ENCODE measurements at regions not wholly inside any gene's neighbourhood (a gene's known extent, or its start where the extent isn't known, plus 50 kb on each side); places are given as distances from the start of the nearest gene placed in this dataset.
"Not testable (repeated sequence)": the region's sequence is repeated elsewhere in the genome, so short reads cannot be mapped to it uniquely, and the experiment has no call there.

DNA sequence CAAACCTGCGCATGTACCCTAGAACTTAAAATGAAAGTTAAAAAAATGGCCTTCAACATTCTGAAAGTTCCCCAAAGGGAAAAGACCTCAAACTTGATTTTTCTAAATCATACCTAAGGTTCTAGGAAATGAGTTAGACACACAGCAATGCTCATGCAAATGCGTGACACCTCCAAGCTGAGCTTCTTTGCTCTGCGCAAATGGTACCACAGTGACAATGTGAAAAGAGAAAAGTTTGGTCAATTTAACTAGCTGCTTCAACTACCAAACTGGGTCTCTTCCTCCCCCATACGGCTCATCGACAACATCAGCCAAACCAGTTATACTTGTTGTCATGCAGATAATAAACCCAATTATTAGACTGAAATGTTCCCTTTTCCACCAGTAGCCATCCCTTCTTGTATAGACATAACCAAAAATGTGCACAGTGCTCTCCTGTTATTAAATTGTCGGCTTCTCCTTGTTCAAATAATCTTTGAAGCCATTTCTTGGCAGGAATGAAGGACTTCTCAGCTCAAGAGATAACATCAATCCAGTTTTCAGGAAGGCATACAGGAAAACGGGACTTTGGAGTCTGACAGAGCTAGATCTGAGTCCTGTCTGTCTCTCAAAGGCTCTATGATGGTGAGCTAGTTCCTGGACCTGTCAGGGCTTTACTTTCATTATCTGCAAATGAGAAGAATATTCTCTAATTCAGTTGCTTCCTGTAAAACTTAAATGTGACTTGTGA, 185.6 kb upstream of the NR3C1 start:
- no peak for DNase-seq (ENCODE audit: low read depth in 1 of 2, low spot score in 1 of 2)
- Histone ChIP-seq H3K4me3 (replicated peaks; ENCODE audit: insufficient read depth, low read length) (no peak overlapping the region), H3K27ac (replicated peaks) (no peak overlapping the region), H3K27me3 (ENCODE audit: insufficient read depth, poor library complexity, severe bottlenecking) (no peaks in the 10 kb centered on the region)
- TF ChIP-seq, protein P1, sequence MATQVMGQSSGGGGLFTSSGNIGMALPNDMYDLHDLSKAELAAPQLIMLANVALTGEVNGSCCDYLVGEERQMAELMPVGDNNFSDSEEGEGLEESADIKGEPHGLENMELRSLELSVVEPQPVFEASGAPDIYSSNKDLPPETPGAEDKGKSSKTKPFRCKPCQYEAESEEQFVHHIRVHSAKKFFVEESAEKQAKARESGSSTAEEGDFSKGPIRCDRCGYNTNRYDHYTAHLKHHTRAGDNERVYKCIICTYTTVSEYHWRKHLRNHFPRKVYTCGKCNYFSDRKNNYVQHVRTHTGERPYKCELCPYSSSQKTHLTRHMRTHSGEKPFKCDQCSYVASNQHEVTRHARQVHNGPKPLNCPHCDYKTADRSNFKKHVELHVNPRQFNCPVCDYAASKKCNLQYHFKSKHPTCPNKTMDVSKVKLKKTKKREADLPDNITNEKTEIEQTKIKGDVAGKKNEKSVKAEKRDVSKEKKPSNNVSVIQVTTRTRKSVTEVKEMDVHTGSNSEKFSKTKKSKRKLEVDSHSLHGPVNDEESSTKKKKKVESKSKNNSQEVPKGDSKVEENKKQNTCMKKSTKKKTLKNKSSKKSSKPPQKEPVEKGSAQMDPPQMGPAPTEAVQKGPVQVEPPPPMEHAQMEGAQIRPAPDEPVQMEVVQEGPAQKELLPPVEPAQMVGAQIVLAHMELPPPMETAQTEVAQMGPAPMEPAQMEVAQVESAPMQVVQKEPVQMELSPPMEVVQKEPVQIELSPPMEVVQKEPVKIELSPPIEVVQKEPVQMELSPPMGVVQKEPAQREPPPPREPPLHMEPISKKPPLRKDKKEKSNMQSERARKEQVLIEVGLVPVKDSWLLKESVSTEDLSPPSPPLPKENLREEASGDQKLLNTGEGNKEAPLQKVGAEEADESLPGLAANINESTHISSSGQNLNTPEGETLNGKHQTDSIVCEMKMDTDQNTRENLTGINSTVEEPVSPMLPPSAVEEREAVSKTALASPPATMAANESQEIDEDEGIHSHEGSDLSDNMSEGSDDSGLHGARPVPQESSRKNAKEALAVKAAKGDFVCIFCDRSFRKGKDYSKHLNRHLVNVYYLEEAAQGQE (IDR thresholded peaks at IDR 0.05; ENCODE audit: insufficient replicate concordance, low read depth) = no peak
- TF ChIP-seq, protein P2, sequence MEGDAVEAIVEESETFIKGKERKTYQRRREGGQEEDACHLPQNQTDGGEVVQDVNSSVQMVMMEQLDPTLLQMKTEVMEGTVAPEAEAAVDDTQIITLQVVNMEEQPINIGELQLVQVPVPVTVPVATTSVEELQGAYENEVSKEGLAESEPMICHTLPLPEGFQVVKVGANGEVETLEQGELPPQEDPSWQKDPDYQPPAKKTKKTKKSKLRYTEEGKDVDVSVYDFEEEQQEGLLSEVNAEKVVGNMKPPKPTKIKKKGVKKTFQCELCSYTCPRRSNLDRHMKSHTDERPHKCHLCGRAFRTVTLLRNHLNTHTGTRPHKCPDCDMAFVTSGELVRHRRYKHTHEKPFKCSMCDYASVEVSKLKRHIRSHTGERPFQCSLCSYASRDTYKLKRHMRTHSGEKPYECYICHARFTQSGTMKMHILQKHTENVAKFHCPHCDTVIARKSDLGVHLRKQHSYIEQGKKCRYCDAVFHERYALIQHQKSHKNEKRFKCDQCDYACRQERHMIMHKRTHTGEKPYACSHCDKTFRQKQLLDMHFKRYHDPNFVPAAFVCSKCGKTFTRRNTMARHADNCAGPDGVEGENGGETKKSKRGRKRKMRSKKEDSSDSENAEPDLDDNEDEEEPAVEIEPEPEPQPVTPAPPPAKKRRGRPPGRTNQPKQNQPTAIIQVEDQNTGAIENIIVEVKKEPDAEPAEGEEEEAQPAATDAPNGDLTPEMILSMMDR (IDR thresholded peaks at IDR 0.05; ENCODE audit: insufficient read depth, low read length) = no peak
- TF ChIP-seq SPI1 (IDR thresholded peaks at IDR 0.05; ENCODE audit: borderline replicate concordance, low read depth) = no peak
- no peak for TF ChIP-seq POLR2AphosphoS5 (IDR thresholded peaks at IDR 0.05; ENCODE audit: low read depth)
- no peak for TF ChIP-seq GABPA (IDR thresholded peaks at IDR 0.05; ENCODE audit: low read depth)

DNA sequence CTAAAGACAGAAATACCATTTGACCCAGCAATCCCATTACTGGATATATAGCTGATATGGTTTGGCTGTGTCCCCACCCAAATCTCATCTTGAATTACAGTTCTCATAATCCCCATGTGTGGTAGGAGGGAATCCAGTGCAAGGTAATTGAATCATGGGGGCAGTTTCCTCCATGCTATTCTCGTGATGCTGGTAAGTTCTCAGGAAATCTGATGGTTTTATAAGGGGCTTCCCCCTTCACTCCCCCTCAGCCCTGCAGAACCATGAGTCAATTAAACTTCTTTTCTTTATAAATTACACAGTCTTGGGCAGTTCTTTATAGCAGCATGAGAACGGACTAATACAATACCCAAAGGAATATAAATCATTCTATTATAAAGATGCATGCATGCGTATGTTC, 184.6 kb upstream of the NR3C1 start:
- DNase-seq (ENCODE audit: low read depth in 1 of 2, low spot score in 1 of 2); H3K27ac ChIP-seq (replicated peaks); H3K27me3 ChIP-seq (ENCODE audit: insufficient read depth, poor library complexity, severe bottlenecking); H3K4me3 ChIP-seq (replicated peaks; ENCODE audit: insufficient read depth, low read length): not testable (repeated sequence)

DNA sequence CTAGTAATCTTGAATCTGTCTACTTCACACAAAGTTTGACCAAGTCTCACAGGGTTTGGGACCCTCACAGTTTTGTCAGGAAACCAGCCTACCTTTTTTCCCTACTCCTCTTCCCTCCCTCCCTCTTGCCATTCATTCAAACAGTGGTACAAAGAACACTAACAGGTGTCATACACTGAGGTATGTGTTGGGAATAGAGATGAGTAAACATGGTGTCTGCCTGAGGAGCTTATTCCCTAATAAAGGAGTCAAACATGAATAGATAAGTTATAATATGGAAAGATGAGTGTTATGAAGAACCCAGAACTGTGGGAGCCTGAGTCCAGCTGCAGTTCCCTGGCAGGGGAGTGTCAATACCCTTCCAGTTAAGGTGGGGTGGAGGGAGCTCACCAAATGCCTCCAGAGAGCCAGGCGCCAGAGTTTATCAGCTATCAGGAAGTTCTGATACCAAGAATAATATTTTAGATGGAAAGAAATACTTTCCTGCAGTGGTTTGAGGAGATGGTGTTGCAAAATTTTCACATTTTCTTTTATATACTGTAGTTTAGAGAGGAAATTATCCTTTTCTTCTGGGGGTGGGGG, 183.4 kb upstream of the NR3C1 start:
- TF ChIP-seq POLR2AphosphoS5 (IDR thresholded peaks at IDR 0.05; ENCODE audit: low read depth) = no peak
- TF ChIP-seq, protein P1 (IDR thresholded peaks at IDR 0.05; ENCODE audit: insufficient replicate concordance, low read depth) = no peak
- no peak for TF ChIP-seq GABPA (IDR thresholded peaks at IDR 0.05; ENCODE audit: low read depth)
- TF ChIP-seq, protein P2 (IDR thresholded peaks at IDR 0.05; ENCODE audit: insufficient read depth, low read length) = no peak
- TF ChIP-seq SPI1 (IDR thresholded peaks at IDR 0.05; ENCODE audit: borderline replicate concordance, low read depth) = no peak
- no peaks in the 10 kb centered on the region for H3K27me3 ChIP-seq (ENCODE audit: insufficient read depth, poor library complexity, severe bottlenecking)
- H3K27ac ChIP-seq (replicated peaks) = no peak overlapping the region
- DNase-seq (ENCODE audit: low read depth in 1 of 2, low spot score in 1 of 2) = no peak
- H3K4me3 ChIP-seq (replicated peaks; ENCODE audit: insufficient read depth, low read length) = no peak overlapping the region

DNA sequence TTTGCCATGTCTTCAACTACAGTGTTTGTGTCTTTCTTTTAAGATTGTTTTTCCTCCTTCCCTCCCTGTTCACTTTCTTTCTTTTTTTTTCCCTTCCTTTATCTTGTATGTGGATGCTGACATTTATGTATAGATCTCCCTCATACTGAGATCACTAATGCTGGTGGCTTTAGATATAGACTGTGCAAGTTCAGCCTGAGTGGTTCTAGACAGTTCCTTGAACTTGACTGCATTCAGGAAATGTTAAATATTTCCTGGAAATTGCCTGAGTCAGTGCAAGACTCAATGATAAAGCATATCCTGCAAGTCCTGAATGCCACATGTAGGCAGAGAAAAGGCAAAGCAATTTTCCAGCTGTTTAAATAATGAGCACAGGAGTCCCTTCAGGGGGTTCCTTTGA, 182.5 kb upstream of the NR3C1 start:
- Histone ChIP-seq H3K27ac (replicated peaks) (no peak overlapping the region), H3K4me3 (replicated peaks; ENCODE audit: insufficient read depth, low read length) (no peak overlapping the region), H3K27me3 (ENCODE audit: insufficient read depth, poor library complexity, severe bottlenecking) (no peaks in the 10 kb centered on the region)
- DNase-seq (ENCODE audit: low read depth in 1 of 2, low spot score in 1 of 2) = no peak
- TF ChIP-seq SPI1 (IDR thresholded peaks at IDR 0.05; ENCODE audit: borderline replicate concordance, low read depth) (no peak), POLR2AphosphoS5 (IDR thresholded peaks at IDR 0.05; ENCODE audit: low read depth) (no peak), GABPA (IDR thresholded peaks at IDR 0.05; ENCODE audit: low read depth) (no peak)
- TF ChIP-seq, protein P1 (IDR thresholded peaks at IDR 0.05; ENCODE audit: insufficient replicate concordance, low read depth) = no peak
- TF ChIP-seq, protein P2 (IDR thresholded peaks at IDR 0.05; ENCODE audit: insufficient read depth, low read length) = no peak

Data from HL-60 (cell line).